SK-N-DZ (cell line): ENCODE measurements at regions not wholly inside any gene's neighbourhood (a gene's known extent, or its start where the extent isn't known, plus 50 kb on each side); places are given as distances from the start of the nearest gene placed in this dataset.

Experiments used
- DNase-seq: peaks from one replicate; pipeline ENCODE4 v3.0.0-alpha.2; 2015; ENCODE audit warnings: low spot score

DNA sequence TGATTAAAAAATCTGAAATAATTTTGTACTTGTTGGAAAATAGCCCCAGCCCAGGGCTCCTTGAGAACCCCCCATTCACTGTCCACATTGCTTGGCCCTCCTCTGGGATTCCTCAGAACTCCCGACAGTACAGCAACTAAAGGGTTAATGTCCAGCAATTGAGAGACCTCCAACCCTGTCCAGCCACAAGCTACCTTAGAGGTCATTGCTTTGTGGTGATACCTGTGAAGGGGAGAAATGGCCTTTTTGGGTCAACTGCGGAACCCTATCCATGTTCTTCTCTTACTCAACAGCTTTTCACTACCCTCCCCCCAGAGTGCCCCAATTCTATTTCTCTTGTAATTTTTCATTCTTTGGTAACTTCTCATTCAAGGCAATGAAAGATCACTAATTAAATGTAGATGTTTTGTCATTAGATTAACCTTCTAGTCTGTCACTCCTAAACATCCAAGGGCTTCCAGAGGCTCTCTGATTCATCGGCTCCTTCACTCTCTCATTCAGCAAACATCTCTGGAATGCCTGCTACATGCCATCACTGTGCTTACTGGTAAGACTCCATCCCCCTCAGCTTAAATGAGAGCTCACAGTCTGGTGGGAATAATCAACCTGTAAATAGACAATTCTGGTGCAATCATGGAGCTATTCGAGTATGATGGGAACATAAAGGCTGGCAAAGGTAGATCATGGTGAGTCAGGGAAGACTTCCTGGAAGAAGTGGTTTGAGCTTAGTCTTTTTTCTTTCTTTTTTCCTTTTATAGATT is 241.4 kb upstream of the PGRMC2 start:
- DNase-seq, result no peak

DNA sequence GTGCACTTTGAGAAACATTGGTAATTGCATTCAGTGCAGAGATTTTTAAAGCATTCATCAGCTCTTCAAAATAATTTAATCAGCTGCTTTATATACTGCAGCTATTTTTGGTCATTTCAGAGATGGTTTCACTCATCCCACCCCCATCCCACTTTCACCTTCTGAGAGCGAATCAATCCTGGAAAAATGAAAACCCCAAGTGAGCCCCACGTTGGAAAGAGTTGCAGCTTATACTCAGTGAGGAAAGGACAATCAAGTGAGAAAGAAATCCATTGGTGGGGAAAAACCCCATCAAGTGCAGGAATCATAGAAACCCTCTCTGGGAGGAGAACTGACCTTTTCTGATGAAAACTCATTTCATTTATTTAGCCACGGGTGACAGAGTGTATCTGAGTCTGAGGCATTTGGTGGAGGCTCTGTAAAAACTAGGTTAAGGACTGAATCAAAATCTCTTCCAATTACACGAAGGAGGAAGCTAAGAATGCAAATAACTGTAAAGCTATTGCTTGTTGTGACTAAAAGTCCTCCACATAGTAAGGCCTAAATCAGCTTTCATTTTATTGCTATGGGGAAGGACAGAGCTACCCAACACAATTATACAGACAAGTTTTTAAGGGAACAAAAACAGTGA is 240.4 kb upstream of the PGRMC2 start:
- DNase-seq, result no peak

DNA sequence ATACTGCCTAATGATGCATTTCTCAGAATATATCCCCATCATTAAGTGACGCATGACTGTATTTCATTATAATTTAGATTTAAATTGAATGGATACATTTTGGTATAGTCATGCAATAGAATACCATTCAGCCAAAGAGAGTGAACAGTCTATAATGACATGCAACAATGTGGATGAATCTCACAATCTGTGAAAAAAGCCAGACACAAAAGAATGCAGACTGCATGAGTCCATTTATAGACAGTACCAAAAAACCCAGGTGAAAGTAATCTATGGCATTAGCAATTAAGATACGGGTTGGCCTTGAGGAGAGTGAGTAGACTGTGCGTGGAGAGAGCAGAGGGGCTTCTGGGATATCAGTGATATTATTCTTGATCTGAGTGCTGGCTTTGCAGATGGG is 239.7 kb upstream of the PGRMC2 start:
- DNase-seq, result no peak

DNA sequence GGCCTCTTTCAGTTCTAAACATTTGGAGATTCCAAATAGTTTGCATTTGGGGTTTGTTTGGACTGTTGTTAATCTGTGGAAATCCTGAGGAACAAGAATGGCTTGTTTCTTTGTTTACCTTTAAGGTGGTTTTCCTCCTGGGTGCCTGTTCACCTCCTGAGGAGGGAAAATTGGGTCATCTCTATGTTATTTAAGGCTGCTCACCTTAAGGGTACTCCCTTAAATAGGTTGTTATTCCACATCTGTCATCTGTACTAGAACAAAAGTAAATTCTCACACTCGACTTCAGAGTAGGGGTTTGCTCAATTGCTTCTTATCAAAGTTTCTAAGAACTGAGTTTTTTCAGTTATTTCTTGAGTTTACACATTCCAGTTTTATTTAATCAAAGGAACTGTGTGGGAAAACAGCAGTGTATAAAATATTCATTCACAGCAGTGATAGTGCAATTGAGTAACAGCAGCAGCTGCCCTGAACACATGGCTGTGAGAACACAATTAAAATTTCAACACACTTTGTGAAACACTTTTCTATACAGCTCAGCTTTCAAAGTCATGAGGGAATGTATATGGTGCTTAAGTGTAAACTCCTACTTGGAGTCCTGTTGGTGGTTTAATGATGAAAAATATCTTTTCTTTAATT is 238.5 kb upstream of the PGRMC2 start:
- DNase-seq, result no peak

DNA sequence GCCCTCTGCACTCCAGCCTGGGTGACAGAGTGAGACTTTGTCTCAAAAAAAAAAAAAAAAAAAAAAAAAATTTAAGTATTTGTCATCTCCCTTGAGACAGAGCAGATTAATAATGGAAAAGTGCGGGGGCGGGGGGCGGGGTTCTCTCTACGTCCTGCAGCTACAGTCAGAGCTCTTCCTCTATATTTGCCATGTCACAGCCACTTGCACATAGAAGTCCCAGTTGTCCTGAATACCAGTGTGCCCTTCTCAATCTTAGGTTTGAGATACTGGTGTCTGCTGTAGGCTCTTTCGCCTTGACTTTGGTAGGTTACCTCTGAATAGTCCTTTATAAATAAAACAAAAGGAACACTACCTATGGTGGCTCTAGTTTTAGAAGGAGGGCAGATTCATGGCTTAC is 237.8 kb upstream of the PGRMC2 start:
- no peak for DNase-seq

DNA sequence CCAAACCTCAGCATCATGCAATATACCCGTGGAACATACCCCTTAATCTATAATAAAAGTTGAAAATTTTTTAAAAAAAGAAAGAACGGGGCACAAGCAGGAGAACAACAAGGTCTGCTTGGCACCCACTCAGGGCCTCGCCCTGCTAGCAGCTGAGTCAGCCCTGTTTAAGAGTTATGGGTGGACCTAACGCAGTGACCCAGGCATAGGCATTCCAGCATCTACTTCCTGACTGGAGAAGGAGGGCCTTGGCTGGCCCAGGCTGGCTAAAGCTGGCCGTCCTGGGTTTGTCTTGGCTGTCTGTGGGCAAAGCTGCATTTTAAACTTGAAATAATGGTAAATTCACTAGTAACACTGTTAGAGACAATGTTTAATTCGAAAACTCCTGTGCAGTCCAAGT is 236.7 kb upstream of the PGRMC2 start:
- no peak for DNase-seq

DNA sequence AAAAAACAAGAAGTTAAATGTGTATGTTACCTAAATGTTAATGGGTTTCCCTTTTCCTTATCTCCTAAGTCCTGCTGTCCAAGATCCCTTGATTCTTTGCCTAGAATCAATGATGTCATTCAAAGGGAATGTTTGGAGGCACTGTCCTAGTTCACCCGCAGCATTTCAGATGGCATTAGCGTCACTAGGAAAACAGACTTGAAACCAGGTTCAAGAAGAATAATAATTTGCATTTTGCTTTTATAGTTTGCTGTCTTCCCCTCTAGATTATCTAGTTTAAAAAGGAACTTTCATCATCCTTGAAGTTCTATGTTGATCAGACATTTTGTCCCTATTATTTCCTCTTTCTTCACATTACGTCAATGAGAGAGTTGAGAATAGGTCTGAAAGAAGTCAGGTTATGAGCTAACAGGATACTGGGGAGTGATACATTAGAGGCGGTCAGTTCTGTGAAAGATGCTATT is 234.1 kb upstream of the PGRMC2 start:
- no peak for DNase-seq

DNA sequence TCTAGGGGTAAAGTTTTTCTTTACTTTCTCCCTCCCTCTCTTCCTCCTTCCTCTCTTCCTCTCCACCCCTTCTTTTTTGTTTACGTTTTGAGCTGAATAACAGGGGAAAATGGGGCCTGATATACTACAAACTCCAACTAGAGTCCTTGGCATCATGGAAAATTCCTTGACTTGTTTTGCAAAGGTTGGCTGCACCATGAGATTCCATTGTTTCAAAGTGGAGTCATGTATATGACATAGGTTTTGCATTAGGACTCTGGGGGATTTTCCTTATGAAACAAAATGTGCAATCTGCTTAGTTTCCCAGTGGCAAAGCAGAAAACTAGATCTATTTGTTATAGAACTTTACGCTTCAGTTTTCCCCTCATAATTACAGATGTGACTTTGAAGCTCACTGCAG is 233.5 kb upstream of the PGRMC2 start:
- DNase-seq, result no peak

DNA sequence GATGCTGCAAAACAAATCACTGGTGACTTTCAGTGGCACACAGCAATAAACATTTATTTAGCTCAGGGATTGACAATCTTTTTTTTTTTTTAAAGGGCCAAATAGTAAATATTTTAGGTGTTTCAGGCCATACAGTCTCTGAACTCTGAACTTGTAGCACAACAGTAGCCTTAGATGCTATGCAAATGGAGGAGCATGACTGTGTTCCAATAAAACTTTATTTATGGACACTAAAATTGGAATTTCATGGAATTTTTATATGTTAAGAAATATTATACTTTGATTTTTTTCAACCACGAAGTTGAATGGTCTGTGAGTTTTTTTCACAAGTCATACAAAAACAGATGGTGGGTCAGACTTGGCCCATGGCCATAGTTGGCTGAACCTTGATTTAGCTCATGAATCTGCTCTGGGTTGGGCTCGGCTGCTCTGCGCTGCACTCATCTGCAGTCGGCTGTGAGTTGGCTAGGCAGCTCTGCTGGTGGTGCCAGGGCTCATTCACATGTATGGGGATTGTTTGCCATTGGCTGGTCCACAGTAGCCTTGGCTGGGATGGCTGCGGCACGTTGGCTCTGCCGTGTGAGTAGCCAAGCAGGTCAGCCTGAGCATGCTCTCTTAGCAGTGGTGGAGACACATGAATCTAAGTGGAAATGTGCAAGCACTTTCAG is 231.7 kb upstream of the PGRMC2 start:
- no peak for DNase-seq

DNA sequence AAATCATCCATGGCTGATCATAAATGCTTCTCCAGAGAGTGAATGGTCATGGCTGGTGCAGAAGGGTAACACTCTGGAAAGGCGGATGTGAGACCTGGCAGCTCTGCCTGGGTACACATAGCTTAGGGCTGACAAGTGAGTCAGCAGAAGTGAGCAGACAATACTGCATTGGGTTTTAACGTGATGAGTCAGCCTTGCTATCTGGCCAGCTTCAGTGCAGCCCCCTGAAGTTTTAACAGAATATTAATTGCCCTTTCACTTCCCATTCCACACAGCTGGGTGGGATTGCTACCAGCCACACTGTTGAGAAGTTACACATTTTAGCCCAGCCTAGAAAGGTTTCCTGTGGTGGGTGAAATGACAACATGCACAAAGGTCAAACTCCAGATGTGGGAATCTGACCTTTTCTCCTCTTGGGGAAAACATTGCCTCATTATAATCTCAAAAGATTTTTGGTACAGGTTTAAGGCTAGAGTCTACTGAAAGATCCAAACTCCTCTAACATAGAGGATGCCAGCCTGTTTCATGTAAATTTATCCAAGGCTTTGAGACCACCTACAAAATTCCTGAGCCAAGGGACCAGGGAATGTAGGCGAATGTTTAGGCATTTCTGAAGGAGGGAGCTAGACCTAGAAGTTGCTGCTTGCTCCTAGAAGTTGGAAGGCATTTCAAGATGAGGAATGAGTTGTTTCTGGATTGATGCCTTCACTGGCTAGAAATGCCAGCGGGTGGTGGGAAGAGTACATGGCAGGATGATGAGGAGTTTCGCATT is 230.3 kb upstream of the PGRMC2 start:
- DNase-seq, result no peak

DNA sequence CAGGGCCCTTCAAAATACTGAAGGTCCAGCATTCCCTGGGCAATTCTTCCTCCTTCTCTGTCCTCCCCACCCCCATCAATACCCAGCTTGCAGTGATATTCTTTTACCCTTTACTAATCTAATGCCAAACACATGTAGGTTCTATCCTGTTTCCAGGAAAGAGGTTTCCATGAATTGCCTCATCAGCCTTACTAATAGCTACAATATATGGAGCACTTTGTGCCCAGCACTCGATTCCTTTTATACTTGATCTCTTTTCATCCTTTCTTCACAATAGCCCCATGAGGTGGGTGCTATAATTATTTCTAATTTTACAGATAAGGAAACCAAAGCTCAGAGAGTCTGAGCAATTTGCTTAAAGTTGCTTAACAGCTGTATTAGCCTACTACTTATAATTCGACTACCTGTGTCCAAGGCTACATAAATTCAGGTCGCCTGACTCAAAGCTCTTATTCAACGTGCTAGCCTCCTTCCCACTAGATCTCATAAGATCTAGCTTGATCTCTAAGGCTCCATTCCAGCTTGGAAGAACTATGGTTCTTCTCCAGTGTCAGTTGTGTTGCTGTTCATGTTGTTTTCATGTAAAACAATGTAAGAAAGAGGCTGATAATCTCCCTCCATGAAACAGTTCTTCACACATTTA is 229.6 kb upstream of the PGRMC2 start:
- no peak for DNase-seq

DNA sequence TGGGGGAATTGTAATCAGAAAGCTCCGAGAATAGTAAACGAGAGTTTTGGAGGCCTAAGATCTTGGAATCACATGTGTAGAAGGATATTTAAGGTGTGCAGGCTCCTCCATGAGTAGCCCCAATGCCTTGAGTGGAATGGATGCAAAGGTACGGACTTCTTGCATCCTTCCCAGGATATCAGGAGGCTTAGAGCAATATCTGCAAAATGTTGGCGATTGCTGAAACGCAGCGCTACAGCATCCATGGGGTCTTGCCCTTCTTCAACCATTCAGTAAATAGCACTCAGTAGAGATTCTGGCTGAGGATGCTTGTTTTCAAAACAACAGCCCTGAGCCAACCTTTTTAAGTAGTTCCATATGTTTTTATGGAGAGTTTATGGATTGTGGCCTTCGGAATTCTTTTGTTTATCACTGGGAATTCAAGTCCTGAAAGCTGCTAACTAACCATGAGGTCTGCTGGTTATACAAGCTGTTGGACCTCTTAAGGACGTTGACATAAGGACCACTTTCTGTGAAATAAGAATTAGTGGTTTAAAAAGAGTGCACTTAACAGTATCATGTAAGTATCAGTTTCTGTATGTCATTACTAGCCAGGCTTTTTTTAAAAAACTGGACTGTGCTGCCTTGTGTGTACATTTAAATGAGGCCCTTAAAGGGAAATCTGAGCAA is 228.8 kb upstream of the PGRMC2 start:
- no peak for DNase-seq

DNA sequence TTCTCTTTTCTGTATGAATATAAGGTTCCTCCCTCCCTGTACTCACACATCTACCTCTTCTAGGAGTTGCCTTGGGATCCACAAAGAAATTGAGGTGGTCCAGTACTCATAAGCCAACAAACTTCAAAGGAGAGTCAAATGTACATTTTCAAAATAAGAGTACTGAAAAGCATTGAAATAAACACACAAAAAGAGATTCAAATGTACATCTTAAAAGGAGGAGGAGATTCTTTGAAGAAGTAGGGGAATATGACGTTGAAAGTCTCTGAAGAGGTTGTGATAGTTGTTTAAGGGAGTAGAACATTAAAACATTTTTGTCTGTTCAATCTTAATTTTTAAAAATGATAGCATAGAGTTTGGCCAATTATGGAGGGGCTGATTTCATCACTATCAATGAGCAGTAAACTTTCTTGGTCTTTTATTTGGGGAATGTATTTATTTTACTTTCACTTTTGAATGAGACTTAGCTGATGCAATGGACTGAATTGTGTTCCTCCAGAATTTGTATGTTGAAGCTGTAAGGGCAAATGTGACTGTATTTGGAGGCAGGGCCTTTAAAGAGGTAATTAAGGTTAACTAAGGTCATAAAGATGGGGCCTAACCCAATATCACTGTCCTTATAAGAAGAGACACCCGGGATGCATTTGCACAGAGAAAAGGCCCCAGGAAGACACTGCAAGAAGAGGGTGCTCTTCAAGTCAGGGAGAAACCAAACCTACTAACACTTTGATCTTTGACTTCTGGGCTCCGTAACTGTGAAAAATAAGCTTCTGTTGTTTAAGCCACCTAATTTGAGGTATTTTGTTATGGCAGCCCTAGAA is 226.3 kb upstream of the PGRMC2 start:
- no peak for DNase-seq

DNA sequence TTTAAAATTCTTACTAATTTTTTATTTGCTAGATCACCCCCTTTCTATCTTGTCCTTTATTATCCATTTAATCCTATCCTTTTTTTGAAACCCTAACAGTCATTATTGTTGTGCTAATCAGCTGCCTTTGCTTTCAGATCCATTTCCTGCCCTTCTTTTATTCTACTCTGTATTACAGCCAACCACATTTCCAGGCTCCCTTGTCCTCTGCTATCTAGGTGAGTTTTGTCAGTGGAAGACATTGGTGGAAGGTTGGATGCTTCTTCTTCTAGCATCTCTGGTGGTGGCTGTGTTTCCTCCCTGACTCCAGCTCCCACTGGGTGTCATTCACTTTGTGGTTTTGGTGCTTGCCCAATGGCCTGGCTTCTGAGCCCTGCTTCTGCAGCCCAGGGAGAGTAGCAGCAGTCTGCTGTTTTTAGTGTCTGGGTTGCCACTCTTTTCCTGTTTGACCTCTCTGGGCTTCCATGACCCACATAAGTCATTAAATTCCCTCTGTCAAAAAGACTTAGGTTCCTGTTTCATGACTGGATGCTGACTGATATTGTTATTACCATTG is 225.2 kb upstream of the PGRMC2 start:
- DNase-seq, result no peak

DNA sequence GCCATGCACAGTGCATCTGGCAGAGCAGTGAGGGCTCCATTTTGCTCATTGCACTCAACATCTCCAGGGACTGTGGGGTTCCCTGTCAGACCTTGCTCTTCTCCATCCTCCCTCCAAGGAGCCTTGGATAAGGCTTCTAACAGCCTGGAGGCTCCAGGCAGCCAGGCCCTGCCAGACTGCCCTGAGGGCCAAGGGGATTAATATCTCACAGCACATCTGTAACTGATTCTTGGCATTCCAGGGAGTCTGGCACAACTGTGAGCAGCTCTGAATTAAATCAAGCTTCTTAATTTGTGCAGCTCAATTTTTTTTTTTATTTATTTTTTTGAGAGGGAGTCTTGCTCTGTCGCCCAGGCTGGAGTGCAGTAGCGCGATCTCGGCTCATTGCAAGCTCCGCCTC is 224.5 kb upstream of the PGRMC2 start:
- peak; percentile 20 for DNase-seq

DNA sequence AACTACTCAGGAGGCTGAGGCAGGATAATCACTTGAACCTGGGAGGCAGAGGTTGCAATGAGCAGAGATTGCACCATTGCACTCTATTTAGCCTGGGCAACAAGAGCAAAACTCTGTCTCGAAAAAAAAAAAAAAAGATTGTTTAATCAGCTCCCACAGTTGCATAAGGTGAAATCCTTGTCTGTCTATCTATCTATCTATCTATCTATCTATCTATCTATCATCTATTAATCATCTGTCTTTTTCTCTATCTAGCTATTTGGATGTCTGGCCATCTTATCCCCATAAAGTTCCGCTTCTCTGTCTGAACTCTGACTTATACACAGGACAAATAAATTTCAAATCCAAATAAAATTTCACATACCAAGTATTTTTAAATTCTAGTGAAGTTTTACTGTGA is 223.2 kb upstream of the PGRMC2 start:
- DNase-seq, result no peak

DNA sequence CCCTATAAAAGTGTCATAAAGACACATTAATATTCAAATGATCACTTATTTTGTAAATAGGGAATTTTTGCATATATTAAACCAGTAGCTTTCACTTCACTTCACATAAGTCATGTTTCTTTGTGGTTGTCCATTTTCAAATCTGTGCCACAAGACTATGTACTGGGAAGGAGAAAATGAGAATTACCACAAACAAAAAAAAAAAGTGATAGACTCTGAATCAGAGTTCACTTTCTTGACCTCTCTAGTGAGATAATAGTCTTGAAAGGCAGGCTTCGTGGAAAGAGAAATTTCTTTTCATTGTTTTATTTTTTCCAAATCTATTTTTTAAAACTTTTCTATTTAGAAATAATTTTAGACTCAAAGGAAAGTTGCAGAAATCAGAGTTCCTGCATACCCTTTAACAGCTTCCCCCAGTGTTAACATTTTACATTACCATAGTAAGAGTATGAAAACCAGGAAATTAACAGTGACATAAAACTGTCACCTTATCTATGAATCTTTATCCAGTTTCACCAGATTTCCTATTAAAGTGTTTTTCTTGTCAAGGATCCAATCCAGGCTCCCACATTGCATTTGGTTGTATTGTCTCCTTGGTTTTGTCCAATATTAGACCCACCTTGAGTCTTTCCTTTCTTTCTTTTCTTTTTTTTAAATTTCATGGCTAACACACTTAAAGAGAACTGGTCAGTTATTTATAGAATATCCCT is 215.4 kb upstream of the PGRMC2 start:
- no peak for DNase-seq

DNA sequence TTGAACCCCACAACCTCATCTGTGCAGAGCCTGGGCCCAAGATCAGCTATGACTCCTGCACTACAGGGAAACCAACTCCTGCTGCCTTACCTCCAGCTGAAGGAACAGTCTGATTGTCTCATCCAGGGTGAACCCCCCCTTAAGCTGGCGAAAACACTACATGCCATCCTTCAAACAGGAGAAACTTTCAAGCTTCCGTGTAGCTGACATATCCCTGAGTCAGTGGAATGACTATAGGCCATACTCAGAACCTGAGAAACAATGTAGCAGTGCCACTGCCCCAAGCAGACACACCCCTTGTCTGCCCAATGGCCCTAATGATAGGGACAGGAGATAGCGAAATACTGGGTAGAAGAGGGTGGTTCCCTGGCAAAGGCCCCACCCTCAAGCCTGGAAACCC is 213.6 kb upstream of the PGRMC2 start:
- DNase-seq, result no peak
